Keratinocyte (primary cell): ENCODE measurements at regions not wholly inside any gene's neighbourhood (a gene's known extent, or its start where the extent isn't known, plus 50 kb on each side); places are given as distances from the start of the nearest gene placed in this dataset.

Experiments used
- CTCF ChIP-seq, 3 experiments: IDR thresholded peaks in 1 of 3; conservative IDR thresholded peaks in 1 of 3; optimal IDR thresholded peaks in 1 of 3; 2 replicates in 2 of 3; 3 replicates in 1 of 3; pipeline versions ENCODE3 to v1.5.1; 2011; ENCODE audit warnings: low read length in 3 of 3, mild to moderate bottlenecking in 3 of 3, moderate library complexity in 2 of 3, control low read depth in 1 of 3, inconsistent platforms in 1 of 3; ENCODE audit not compliant: insufficient read depth in 2 of 3; ENCODE audit errors: extremely low read depth in 1 of 3
- EZH2 ChIP-seq: IDR thresholded peaks from one replicate; pipeline ENCODE4 v1.6.1; 2012; ENCODE audit warnings: inconsistent platforms, mild to moderate bottlenecking, low read length, moderate library complexity

- no peak for TF ChIP-seq CTCF (optimal IDR thresholded peaks at IDR 0.05 in 1 of 3, IDR thresholded peaks at IDR 0.05 in 1 of 3, conservative IDR thresholded peaks at IDR 0.05 in 1 of 3; ENCODE audit: extremely low read depth in 1 of 3, insufficient read depth in 2 of 3, low read length in 3 of 3)
- TF ChIP-seq EZH2 = no peak
Observed at GRCh38 chr16:86987746-86988670, 329.2 kb downstream of the C16orf95 start.
